ENCODE measurements at regions not wholly inside any gene's neighbourhood (a gene's known extent, or its start where the extent isn't known, plus 50 kb on each side); places are given as distances from the start of the nearest gene placed in this dataset.

DNA sequence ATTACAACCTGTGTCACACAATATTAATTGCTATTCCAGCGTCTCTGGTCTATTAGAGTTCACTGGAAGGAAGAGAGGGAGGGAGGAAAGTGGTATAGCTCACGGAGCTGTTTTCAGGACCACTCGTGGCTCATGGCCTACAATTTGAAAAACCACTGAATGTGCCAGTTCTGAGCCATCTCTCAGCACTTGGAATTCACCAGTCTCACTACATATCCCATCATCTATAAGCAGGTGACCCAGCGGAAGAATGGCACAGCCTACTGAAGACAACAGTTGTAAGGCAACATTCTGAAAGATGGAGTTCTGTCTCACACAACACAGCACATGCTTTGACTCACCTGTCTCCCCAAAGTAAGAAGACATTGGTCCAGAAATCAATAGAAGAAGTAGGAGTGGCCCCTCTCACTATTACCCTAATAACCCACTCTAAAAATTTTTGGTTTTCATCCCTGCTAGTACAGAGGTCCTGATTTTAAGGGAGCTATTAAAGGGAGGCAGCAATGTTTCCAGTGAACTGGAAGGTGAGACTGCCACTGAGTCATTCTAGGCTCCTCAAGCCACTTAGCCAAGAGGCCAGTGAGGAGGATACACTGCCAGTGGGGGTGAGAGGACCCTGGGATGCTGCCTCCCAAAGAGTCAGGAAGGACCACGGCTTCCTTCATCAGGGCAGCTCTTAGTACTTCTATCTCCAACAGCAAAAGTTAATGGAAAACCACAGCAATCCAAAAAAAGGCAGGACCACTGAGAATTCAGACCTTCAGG, 50.0 kb upstream of the DOCK9 start:
- no peak for DNase-seq

GRCh38 chr13:99028890-99029289, 51.0 kb upstream of the DOCK9 start:
- no peak for DNase-seq

- no peak for DNase-seq
Measured at GRCh38 chr13:99029576-99029975, 51.7 kb upstream of the DOCK9 start.

GRCh38 chr13:99030326-99030725, 52.5 kb upstream of the DOCK9 start:
- no peak for DNase-seq

DNA sequence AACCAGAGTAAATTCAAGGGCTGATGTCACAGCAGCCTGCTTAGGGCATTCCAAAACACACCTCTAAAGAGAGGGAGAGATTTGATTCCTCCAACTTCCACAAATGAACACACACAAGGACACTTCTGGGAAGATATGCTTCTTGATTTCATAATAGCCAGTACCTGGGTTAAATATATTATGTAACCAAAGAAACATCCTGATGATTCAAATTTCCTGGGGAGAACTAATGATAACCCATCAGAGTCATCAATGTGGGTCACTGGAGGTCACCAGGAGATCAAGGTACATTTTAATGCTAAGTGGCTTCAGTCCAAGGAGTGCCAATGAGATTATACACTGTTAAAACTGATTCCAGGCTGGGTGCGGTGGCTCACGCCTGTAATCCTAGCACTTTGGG, 54.0 kb upstream of the DOCK9 start:
- no peak for DNase-seq

DNA sequence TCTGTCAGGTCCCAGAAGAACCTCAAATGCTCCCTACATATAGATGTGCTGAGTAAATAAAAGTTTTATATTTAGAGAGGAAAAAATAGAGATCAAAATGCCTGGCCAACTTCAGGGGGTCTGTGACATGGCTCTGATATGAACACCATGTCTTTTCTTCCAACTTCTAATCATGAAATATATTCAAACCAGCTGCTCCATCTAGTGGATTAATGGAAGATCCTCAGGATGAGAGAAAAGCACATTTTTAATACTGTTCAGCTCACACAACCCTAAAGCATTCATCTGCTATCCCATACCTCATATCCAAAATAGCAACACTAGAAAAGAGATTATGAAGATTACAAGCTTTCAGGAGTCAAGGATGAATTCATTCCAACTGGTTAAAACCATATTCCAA, 56.0 kb upstream of the DOCK9 start:
- no peak for DNase-seq

GRCh38 chr13:99034333-99035085, 56.6 kb upstream of the DOCK9 start:
- no peak for DNase-seq

- DNase-seq: no peak
Measured at GRCh38 chr13:99035715-99036114, 57.9 kb upstream of the DOCK9 start.

- no peak for DNase-seq
Measured at GRCh38 chr13:99037756-99038155, 59.9 kb upstream of the DOCK9 start.

GRCh38 chr13:99039718-99040280, 61.9 kb upstream of the DOCK9 start:
- no peak for DNase-seq

GRCh38 chr13:99040536-99041131, 62.8 kb upstream of the DOCK9 start:
- DNase-seq: no peak

DNA sequence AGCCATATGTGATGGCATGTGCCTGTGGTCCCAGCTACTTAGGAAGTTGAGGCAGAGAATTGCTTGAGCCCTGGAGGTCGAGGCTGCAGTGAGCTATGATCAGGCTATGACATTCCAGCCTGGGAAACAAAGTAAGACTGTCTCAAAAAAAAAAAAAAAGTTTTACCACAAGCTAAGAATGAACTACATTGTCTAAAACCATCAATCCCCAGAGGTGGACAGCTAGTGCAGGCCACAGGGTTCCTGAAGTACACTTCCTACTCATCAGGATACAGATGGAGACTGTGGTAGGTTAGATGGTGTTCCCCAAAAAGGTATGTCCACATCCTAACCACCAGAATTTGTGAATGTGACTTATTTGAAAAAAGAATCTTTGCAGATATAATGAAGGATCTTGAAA, 63.5 kb upstream of the DOCK9 start:
- no peak for DNase-seq

DNA sequence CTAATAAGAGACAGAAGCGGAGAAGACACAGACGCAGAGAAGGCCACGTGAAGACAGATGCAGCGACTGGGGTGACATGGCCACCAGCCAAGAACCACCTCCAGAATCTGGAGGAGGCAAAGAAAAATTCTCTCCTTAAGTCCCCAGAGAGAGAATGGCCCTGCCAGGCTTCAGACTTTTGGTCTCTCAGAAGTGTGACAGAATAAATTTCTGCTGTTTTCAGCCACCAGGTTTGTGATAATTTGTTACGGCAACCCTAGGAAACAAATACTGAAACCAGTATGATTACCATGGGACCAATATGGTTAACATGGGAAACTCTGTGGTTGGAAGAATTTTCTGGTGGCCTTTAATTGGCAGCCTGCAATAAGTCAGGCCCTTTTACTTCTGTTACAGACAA, 63.9 kb upstream of the DOCK9 start:
- no peak for DNase-seq

- no peak for DNase-seq
Measured at GRCh38 chr13:99042521-99043250, 64.8 kb upstream of the DOCK9 start.

DNA sequence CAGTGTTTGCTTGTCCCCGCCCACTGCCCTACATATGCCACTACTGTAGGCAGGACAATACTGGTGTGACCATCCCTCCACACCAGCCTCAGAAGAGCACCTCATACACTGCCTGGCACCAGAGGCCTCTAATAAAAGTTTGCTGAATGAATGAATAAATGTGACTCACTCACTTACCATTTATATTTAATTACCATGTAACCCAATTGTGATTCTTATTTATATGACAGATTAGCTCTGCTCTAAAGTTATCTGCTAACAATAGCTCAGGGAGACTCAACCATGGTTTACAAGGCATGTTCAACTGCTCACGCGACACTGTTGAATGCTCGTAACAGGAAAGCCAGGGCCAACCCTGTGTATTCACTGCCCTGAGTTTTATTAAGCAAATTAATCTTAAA, 66.0 kb upstream of the DOCK9 start:
- no peak for DNase-seq

GRCh38 chr13:99044764-99045163, 66.9 kb upstream of the DOCK9 start:
- DNase-seq: no peak

DNA sequence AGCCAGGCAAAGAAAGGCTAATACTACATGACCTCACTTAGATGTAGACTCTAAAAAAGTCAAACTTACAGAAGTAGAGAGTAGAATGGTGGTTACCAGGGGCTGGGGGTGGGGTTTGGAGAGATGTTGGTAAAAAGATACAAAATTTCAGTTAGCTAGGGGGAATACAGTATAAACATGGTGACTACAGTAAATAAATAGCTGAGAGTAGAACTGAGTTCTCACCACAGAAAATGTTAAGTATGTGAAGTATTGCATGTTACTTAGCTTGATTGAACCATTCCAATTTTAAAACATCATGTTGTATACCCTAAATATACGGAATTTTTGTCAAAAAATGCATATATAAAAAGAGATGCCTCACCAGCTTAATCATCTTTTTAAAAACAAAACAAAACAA, 67.5 kb upstream of the DOCK9 start:
- no peak for DNase-seq

DNA sequence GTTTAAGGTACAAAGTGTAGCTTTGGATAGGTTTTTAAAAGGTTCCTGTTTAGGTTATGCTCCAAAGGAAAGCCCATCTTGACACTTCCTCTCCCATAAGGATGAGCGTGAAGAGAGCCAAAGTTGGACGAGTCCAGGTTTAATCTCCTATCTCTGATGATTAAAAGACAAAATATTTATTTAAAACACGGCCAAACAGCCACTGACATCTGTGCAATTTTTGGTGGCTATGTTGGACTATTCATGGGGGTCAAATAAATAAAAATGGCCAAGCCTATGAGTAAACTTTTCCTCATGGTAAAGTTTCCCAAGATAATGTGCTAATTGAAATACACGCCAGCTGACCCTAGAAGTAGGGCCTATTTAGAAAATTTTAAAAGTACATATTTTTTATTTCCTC, 69.0 kb upstream of the DOCK9 start:
- DNase-seq: no peak

DNA sequence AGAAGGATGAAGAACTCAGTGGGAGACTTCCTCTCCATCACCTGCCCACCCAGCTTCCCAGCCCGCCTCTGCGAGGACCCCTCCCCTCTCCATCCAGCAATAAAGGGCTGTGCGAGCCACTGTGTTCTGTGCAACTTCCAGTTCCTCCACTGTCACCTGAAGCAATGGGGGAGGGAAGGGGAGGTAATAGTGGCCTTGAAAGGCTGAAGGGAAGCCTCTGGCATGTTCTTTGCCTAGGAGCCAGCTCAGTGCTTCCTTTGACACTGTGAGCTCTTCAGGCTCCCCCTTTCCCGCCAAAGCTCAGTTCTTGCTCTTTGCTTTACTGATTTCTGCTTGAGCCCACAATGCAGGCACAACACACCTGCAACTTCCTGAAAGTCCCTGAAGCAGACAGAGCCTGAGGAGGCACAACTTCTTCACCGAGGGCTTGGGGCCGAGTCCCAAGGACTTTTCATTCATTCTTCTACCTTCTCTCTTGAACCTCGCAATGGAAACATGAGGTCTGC, 73.2 kb upstream of the DOCK9 start:
- no peak for DNase-seq

GRCh38 chr13:99051768-99052455, 74.0 kb upstream of the DOCK9 start:
- no peak for DNase-seq

- no peak for DNase-seq
Measured at GRCh38 chr13:99053636-99054233, 75.9 kb upstream of the DOCK9 start.

- DNase-seq: no peak
Measured at GRCh38 chr13:99055281-99055680, 77.4 kb upstream of the DOCK9 start.

All from T-helper 9 cell (primary cell).